ENCODE measurements at regions not wholly inside any gene's neighbourhood (a gene's known extent, or its start where the extent isn't known, plus 50 kb on each side); places are given as distances from the start of the nearest gene placed in this dataset.

GRCh38 chr5:124180875-124181461, 565.5 kb downstream of the ZNF608 start:
- TF ChIP-seq, protein P1, sequence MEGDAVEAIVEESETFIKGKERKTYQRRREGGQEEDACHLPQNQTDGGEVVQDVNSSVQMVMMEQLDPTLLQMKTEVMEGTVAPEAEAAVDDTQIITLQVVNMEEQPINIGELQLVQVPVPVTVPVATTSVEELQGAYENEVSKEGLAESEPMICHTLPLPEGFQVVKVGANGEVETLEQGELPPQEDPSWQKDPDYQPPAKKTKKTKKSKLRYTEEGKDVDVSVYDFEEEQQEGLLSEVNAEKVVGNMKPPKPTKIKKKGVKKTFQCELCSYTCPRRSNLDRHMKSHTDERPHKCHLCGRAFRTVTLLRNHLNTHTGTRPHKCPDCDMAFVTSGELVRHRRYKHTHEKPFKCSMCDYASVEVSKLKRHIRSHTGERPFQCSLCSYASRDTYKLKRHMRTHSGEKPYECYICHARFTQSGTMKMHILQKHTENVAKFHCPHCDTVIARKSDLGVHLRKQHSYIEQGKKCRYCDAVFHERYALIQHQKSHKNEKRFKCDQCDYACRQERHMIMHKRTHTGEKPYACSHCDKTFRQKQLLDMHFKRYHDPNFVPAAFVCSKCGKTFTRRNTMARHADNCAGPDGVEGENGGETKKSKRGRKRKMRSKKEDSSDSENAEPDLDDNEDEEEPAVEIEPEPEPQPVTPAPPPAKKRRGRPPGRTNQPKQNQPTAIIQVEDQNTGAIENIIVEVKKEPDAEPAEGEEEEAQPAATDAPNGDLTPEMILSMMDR (conservative IDR thresholded peaks at IDR 0.05; ENCODE audit: low read depth, low read length): no peak
- TF ChIP-seq EZH2 (IDR thresholded peaks at IDR 0.05; ENCODE audit: borderline replicate concordance, low read depth, low read length, poor library complexity, severe bottlenecking): no peak
